GM23338 (cell line): ENCODE measurements at regions not wholly inside any gene's neighbourhood (a gene's known extent, or its start where the extent isn't known, plus 50 kb on each side); places are given as distances from the start of the nearest gene placed in this dataset.

Experiments
- CREB1 ChIP-seq: fragments of 250-450 bp; sonication (Bioruptor Pico); IDR thresholded peaks from 2 replicates; pipeline ENCODE4 v1.5.0; 2020; ENCODE audit warnings: low read depth, mild to moderate bottlenecking, moderate library complexity
- ETS1 ChIP-seq: IDR thresholded peaks from 2 replicates; pipeline ENCODE4 v1.6.1; 2016; ENCODE audit warnings: antibody characterized with exemption
- EZH2 ChIP-seq: fragments of 200-600 bp; sonication (generic); IDR thresholded peaks from one replicate; pipeline ENCODE4 v1.8.0; 2017; ENCODE audit warnings: antibody characterized with exemption, mild to moderate bottlenecking, low read depth; ENCODE audit not compliant: unreplicated experiment
- EZH2phosphoT487 ChIP-seq: fragments of 200-600 bp; sonication (generic); IDR thresholded peaks from one replicate; pipeline ENCODE4 v1.8.1; 2018; ENCODE audit warnings: antibody characterized with exemption; ENCODE audit not compliant: unreplicated experiment
- NANOG ChIP-seq: IDR thresholded peaks from 2 replicates; pipeline ENCODE4 v1.6.1; 2016; ENCODE audit warnings: antibody characterized with exemption, borderline replicate concordance
- POLR2AphosphoS5 ChIP-seq: IDR thresholded peaks from 2 replicates; pipeline ENCODE4 v1.6.1; 2016; ENCODE audit warnings: antibody characterized with exemption, low read depth
- ZNF331 ChIP-seq: fragments of 250-450 bp; sonication (Bioruptor Pico); IDR thresholded peaks from 2 replicates; pipeline ENCODE4 v1.5.0; 2020; ENCODE audit warnings: low read depth, mild to moderate bottlenecking, moderate library complexity
- ZNF462 ChIP-seq: fragments of 250-450 bp; sonication (Bioruptor Pico); IDR thresholded peaks from 2 replicates; pipeline ENCODE4 v1.5.0; 2020; ENCODE audit warnings: mild to moderate bottlenecking, moderate library complexity
- TF ChIP-seq, protein P1 (sequence below): IDR thresholded peaks from one replicate; pipeline ENCODE4 v1.6.1; 2018; ENCODE audit warnings: antibody characterized with exemption; ENCODE audit not compliant: unreplicated experiment
- TF ChIP-seq, protein P2 (sequence below), 2 experiments: fragments of 200-600 bp in 1 of 2; sonication (generic) in 1 of 2; conservative IDR thresholded peaks; 2 replicates each; pipeline versions ENCODE4 v1.5.1 to v1.6.1; 2016 to 2017; ENCODE audit warnings: antibody characterized with exemption in 2 of 2, low read depth in 2 of 2, mild to moderate bottlenecking in 2 of 2, moderate library complexity in 1 of 2

DNA sequence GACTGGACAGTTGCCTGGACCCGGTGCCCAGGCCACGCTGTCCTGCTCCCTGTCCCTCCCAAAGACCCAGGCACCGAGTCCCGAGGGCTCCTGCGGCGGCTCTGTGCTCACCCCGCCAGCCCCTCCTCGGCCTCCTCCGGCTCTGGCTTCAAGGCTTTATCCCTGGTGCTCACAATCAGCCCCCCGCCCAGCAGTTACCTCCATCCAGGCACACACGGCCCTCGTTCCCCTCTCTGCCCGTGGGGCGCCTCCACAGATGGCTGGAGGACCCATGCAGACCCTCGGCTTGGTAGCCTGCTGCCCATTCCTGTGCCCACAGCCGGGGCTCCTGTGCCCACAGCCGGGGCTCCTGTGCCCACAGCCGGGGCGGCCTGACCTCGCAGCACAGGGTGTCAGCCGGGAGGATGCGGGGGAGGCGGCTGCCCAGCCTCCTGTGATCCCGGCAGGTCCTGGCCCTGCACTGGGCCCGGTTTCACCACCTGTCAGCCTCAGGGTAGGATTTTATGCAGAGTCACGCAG, 52.3 kb upstream of the COL18A1 start (continued):
- no peak for TF ChIP-seq ZNF462 (CRISPR knock-in tag)
- TF ChIP-seq, protein P1, sequence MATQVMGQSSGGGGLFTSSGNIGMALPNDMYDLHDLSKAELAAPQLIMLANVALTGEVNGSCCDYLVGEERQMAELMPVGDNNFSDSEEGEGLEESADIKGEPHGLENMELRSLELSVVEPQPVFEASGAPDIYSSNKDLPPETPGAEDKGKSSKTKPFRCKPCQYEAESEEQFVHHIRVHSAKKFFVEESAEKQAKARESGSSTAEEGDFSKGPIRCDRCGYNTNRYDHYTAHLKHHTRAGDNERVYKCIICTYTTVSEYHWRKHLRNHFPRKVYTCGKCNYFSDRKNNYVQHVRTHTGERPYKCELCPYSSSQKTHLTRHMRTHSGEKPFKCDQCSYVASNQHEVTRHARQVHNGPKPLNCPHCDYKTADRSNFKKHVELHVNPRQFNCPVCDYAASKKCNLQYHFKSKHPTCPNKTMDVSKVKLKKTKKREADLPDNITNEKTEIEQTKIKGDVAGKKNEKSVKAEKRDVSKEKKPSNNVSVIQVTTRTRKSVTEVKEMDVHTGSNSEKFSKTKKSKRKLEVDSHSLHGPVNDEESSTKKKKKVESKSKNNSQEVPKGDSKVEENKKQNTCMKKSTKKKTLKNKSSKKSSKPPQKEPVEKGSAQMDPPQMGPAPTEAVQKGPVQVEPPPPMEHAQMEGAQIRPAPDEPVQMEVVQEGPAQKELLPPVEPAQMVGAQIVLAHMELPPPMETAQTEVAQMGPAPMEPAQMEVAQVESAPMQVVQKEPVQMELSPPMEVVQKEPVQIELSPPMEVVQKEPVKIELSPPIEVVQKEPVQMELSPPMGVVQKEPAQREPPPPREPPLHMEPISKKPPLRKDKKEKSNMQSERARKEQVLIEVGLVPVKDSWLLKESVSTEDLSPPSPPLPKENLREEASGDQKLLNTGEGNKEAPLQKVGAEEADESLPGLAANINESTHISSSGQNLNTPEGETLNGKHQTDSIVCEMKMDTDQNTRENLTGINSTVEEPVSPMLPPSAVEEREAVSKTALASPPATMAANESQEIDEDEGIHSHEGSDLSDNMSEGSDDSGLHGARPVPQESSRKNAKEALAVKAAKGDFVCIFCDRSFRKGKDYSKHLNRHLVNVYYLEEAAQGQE = no peak
- TF ChIP-seq NANOG = no peak
- TF ChIP-seq, protein P2, sequence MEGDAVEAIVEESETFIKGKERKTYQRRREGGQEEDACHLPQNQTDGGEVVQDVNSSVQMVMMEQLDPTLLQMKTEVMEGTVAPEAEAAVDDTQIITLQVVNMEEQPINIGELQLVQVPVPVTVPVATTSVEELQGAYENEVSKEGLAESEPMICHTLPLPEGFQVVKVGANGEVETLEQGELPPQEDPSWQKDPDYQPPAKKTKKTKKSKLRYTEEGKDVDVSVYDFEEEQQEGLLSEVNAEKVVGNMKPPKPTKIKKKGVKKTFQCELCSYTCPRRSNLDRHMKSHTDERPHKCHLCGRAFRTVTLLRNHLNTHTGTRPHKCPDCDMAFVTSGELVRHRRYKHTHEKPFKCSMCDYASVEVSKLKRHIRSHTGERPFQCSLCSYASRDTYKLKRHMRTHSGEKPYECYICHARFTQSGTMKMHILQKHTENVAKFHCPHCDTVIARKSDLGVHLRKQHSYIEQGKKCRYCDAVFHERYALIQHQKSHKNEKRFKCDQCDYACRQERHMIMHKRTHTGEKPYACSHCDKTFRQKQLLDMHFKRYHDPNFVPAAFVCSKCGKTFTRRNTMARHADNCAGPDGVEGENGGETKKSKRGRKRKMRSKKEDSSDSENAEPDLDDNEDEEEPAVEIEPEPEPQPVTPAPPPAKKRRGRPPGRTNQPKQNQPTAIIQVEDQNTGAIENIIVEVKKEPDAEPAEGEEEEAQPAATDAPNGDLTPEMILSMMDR (conservative IDR thresholded peaks at IDR 0.05; ENCODE audit: low read depth in 2 of 2) = no peak
- TF ChIP-seq CREB1 (CRISPR knock-in tag) = no peak
- no peak for TF ChIP-seq POLR2AphosphoS5
- no peak for TF ChIP-seq ZNF331 (CRISPR knock-in tag)
- no peak for TF ChIP-seq EZH2phosphoT487
- TF ChIP-seq EZH2 = no peak
- no peak for TF ChIP-seq ETS1
